ENCODE measurements at regions not wholly inside any gene's neighbourhood (a gene's known extent, or its start where the extent isn't known, plus 50 kb on each side); places are given as distances from the start of the nearest gene placed in this dataset.

DNA sequence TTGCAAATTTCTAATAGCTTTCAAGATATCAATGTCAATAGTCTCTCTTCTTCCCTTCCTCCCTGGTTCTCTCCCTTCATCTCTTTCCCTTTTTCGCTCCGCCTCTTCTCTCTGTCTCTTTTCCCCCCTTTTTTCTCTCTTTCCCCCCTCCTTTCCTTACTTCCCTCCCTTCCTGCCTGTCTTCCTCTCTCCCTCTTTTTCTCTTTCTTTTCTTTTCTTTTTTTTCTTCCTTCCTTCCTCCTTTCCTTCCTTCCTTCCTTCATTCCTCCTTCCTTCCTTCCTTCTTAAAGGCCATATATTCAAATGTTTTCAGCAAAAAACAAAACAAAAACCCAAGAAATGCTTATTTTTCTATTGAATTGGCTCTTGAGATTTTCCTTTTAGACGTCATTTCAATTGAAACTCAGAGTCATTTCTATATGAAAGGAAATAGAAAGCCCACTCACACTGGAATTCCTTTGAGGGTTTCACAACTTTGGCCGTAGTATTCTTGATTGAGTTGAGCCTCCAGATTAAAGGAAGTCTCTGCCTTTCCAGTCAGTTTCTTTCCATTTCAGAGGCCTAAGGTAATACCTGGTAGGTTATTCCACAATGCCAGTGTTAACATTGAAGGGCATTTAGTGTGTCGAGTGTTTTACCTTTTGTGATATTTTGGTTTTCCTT is 551.5 kb downstream of the LMO4 start:
- TF ChIP-seq, protein P1, sequence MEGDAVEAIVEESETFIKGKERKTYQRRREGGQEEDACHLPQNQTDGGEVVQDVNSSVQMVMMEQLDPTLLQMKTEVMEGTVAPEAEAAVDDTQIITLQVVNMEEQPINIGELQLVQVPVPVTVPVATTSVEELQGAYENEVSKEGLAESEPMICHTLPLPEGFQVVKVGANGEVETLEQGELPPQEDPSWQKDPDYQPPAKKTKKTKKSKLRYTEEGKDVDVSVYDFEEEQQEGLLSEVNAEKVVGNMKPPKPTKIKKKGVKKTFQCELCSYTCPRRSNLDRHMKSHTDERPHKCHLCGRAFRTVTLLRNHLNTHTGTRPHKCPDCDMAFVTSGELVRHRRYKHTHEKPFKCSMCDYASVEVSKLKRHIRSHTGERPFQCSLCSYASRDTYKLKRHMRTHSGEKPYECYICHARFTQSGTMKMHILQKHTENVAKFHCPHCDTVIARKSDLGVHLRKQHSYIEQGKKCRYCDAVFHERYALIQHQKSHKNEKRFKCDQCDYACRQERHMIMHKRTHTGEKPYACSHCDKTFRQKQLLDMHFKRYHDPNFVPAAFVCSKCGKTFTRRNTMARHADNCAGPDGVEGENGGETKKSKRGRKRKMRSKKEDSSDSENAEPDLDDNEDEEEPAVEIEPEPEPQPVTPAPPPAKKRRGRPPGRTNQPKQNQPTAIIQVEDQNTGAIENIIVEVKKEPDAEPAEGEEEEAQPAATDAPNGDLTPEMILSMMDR (IDR thresholded peaks at IDR 0.05): no peak
- no peak for TF ChIP-seq POLR2A (IDR thresholded peaks at IDR 0.05)
